ENCODE measurements at regions not wholly inside any gene's neighbourhood (a gene's known extent, or its start where the extent isn't known, plus 50 kb on each side); places are given as distances from the start of the nearest gene placed in this dataset.
A peak's percentile ranks its signal among the peaks of the same experiment; 100 is the strongest.

DNA sequence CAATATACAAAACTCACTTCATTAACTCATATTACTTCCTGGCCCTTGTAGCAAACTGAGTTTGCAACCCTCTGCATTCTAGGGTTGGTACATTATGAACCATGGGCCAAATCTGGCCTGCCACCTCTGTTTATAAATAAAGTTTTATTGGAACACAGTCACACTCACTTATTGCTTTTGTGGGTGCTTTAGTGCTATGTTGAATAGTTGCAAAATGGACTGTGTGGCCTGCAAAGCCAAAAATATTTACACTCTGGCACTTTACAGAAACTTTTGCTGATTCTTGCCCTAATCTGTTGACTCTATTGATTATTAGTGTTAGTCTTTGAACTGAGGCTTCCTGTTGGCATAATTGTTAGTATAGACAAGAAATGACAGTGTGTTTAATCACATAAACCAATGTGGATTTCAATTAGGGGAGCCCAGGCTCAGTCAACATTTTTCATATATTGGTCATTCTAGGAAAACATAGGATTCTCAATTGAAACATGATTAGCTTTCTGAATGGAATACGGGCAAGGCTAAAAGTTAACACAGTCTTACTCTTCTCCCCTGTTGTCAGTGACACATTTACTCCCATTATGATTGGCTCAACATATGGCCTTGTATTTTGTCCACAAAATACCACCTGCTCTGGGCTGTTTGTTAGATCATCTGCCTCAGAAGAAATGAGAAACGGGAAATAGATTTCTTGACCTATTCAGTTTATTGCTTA lies 241.9 kb upstream of the ZFP64 start (continued):
- TF ChIP-seq ZNF354B (CRISPR knock-in tag; IDR thresholded peaks at IDR 0.05): no peak
- no peak for TF ChIP-seq ZNF562 (CRISPR knock-in tag; IDR thresholded peaks at IDR 0.05; ENCODE audit: borderline replicate concordance)
- TF ChIP-seq IKZF4 (CRISPR knock-in tag; IDR thresholded peaks at IDR 0.05; ENCODE audit: borderline replicate concordance, low read depth, not compliant biosample characterization): no peak
- peak; percentile 98 for TF ChIP-seq ZSCAN9 (CRISPR knock-in tag; IDR thresholded peaks at IDR 0.05; ENCODE audit: borderline replicate concordance)
- TF ChIP-seq ZC3H13 (CRISPR knock-in tag; IDR thresholded peaks at IDR 0.05): no peak
- TF ChIP-seq, protein P1, sequence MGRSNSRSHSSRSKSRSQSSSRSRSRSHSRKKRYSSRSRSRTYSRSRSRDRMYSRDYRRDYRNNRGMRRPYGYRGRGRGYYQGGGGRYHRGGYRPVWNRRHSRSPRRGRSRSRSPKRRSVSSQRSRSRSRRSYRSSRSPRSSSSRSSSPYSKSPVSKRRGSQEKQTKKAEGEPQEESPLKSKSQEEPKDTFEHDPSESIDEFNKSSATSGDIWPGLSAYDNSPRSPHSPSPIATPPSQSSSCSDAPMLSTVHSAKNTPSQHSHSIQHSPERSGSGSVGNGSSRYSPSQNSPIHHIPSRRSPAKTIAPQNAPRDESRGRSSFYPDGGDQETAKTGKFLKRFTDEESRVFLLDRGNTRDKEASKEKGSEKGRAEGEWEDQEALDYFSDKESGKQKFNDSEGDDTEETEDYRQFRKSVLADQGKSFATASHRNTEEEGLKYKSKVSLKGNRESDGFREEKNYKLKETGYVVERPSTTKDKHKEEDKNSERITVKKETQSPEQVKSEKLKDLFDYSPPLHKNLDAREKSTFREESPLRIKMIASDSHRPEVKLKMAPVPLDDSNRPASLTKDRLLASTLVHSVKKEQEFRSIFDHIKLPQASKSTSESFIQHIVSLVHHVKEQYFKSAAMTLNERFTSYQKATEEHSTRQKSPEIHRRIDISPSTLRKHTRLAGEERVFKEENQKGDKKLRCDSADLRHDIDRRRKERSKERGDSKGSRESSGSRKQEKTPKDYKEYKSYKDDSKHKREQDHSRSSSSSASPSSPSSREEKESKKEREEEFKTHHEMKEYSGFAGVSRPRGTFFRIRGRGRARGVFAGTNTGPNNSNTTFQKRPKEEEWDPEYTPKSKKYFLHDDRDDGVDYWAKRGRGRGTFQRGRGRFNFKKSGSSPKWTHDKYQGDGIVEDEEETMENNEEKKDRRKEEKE (IDR thresholded peaks at IDR 0.05): no peak
- no peak for TF ChIP-seq ZKSCAN5 (CRISPR knock-in tag; IDR thresholded peaks at IDR 0.05)
- TF ChIP-seq, protein P2, sequence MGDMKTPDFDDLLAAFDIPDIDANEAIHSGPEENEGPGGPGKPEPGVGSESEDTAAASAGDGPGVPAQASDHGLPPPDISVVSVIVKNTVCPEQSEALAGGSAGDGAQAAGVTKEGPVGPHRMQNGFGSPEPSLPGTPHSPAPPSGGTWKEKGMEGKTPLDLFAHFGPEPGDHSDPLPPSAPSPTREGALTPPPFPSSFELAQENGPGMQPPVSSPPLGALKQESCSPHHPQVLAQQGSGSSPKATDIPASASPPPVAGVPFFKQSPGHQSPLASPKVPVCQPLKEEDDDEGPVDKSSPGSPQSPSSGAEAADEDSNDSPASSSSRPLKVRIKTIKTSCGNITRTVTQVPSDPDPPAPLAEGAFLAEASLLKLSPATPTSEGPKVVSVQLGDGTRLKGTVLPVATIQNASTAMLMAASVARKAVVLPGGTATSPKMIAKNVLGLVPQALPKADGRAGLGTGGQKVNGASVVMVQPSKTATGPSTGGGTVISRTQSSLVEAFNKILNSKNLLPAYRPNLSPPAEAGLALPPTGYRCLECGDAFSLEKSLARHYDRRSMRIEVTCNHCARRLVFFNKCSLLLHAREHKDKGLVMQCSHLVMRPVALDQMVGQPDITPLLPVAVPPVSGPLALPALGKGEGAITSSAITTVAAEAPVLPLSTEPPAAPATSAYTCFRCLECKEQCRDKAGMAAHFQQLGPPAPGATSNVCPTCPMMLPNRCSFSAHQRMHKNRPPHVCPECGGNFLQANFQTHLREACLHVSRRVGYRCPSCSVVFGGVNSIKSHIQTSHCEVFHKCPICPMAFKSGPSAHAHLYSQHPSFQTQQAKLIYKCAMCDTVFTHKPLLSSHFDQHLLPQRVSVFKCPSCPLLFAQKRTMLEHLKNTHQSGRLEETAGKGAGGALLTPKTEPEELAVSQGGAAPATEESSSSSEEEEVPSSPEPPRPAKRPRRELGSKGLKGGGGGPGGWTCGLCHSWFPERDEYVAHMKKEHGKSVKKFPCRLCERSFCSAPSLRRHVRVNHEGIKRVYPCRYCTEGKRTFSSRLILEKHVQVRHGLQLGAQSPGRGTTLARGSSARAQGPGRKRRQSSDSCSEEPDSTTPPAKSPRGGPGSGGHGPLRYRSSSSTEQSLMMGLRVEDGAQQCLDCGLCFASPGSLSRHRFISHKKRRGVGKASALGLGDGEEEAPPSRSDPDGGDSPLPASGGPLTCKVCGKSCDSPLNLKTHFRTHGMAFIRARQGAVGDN (CRISPR knock-in tag; IDR thresholded peaks at IDR 0.05): no peak
- TF ChIP-seq NPAS2 (CRISPR knock-in tag; IDR thresholded peaks at IDR 0.05; ENCODE audit: borderline replicate concordance): no peak
- TF ChIP-seq TBL1XR1 (IDR thresholded peaks at IDR 0.05; ENCODE audit: borderline replicate concordance, low read length, partially characterized antibody): no peak
- TF ChIP-seq ZSCAN12 (CRISPR knock-in tag; IDR thresholded peaks at IDR 0.05): no peak
- TF ChIP-seq SETDB1 (CRISPR knock-in tag; IDR thresholded peaks at IDR 0.05; ENCODE audit: borderline replicate concordance): peak; percentile 97
- TF ChIP-seq ZMYM4 (CRISPR knock-in tag; IDR thresholded peaks at IDR 0.05): peak; percentile 91
- TF ChIP-seq ZNF350 (CRISPR knock-in tag; IDR thresholded peaks at IDR 0.05; ENCODE audit: borderline replicate concordance, low read depth): no peak
- TF ChIP-seq ZNF260 (CRISPR knock-in tag; IDR thresholded peaks at IDR 0.05; ENCODE audit: borderline replicate concordance, low read depth): no peak
- no peak for TF ChIP-seq ZNF737 (CRISPR knock-in tag; IDR thresholded peaks at IDR 0.05; ENCODE audit: borderline replicate concordance)
- TF ChIP-seq KLF13 (CRISPR knock-in tag; IDR thresholded peaks at IDR 0.05): no peak
- TF ChIP-seq ZNF331 (CRISPR knock-in tag; IDR thresholded peaks at IDR 0.05): peak; percentile 75; the same call in 1 of the 2 replicates
- TF ChIP-seq, protein P3, sequence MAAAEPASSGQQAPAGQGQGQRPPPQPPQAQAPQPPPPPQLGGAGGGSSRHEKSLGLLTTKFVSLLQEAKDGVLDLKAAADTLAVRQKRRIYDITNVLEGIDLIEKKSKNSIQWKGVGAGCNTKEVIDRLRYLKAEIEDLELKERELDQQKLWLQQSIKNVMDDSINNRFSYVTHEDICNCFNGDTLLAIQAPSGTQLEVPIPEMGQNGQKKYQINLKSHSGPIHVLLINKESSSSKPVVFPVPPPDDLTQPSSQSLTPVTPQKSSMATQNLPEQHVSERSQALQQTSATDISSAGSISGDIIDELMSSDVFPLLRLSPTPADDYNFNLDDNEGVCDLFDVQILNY (CRISPR knock-in tag; conservative IDR thresholded peaks at IDR 0.05): no peak
- peak; percentile 78 for TF ChIP-seq ZMYM2 (CRISPR knock-in tag; IDR thresholded peaks at IDR 0.05)
- no peak for TF ChIP-seq ZNF589 (CRISPR knock-in tag; conservative IDR thresholded peaks at IDR 0.05)
- TF ChIP-seq, protein P4, sequence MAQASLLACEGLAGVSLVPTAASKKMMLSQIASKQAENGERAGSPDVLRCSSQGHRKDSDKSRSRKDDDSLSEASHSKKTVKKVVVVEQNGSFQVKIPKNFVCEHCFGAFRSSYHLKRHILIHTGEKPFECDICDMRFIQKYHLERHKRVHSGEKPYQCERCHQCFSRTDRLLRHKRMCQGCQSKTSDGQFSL (CRISPR knock-in tag; IDR thresholded peaks at IDR 0.05): no peak
- TF ChIP-seq NCOR1 (IDR thresholded peaks at IDR 0.05; ENCODE audit: borderline replicate concordance, low read length): peak; percentile 65; the same call in 1 of the 2 replicates
